Activated naive CD4-positive, alpha-beta T cell treated with anti-CD3 and anti-CD28 coated beads for 36 hours (primary cell): ENCODE measurements at regions not wholly inside any gene's neighbourhood (a gene's known extent, or its start where the extent isn't known, plus 50 kb on each side); places are given as distances from the start of the nearest gene placed in this dataset.
"Not testable (repeated sequence)": the region's sequence is repeated elsewhere in the genome, so short reads cannot be mapped to it uniquely, and the experiment has no call there.

Source experiments
- CTCF ChIA-PET: fragments of 350-600 bp; sonication (Branson Sonifier 250); formaldehyde crosslinking; loops from one replicate; lab custom pipeline; 2021; ENCODE audit warnings: antibody characterized with exemption; lab: Charles Lee
- DNase-seq: peaks from one replicate; pipeline ENCODE4 v3.0.0-alpha.2; 2020
- H3K27ac Mint-ChIP-seq: one replicate; pipeline ENCODE4 v1.8.0; 2021; ENCODE audit warnings: mild to moderate bottlenecking, mixed read lengths
- H3K27me3 Mint-ChIP-seq: one replicate; pipeline ENCODE4 v1.8.0; 2021; ENCODE audit warnings: low read depth, mixed read lengths
- H3K36me3 Mint-ChIP-seq: one replicate; pipeline ENCODE4 v1.8.0; 2021; ENCODE audit warnings: low read depth, mixed read lengths
- H3K4me1 Mint-ChIP-seq: one replicate; pipeline ENCODE4 v1.8.0; 2021; ENCODE audit warnings: low read depth, mixed read lengths
- H3K4me3 Mint-ChIP-seq: one replicate; pipeline ENCODE4 v1.8.0; 2021; ENCODE audit warnings: mild to moderate bottlenecking, moderate library complexity, mixed read lengths
- H3K9me3 Mint-ChIP-seq: one replicate; pipeline ENCODE4 v1.8.0; 2021; ENCODE audit warnings: mixed read lengths
- intact Hi-C: fragments of 100-400 bp; cut with micrococcal nuclease; formaldehyde crosslinking; loops from one replicate; pipeline ENCODE4 v1.15.1; 2023

DNA sequence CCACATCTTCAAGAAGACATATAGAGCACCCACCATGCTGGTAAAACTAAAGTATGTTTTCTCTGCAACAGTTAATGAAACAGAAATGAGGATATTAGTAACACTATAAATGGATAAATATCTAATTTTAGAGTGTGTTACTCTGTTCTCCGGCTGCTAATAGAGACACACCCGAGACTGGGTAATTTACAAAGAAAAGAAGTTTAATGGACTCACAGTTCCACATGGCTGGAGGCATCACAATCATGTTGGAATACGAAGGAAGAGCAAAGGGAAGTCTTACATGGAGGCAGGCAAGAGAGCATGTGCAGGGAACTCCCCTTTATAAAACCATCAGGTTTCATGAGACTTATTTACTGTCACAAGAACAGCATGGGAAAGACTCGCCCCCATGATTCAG, 287.2 kb downstream of the SRGAP2C start:
- peaks cover 5% of the 10 kb centered on the region for H3K4me1 Mint-ChIP-seq
- no peaks in the 10 kb centered on the region for H3K27me3 Mint-ChIP-seq
- no peak for DNase-seq
- no peak overlapping the region for H3K4me3 Mint-ChIP-seq
- CTCF ChIA-PET: interaction anchor here (1.1 kb wide), 1 partner anchor 47 kb away, joined by 5 read pairs; no protein-coding TSS in a partner anchor
- H3K36me3 Mint-ChIP-seq: peaks cover 3% of the 10 kb centered on the region
- H3K27ac Mint-ChIP-seq: no peak overlapping the region
- intact Hi-C loops: loop anchor here (2.0 kb wide), 1 partner anchor 15 kb away; no protein-coding TSS in a partner anchor
- H3K9me3 Mint-ChIP-seq: peaks cover 1% of the 10 kb centered on the region

DNA sequence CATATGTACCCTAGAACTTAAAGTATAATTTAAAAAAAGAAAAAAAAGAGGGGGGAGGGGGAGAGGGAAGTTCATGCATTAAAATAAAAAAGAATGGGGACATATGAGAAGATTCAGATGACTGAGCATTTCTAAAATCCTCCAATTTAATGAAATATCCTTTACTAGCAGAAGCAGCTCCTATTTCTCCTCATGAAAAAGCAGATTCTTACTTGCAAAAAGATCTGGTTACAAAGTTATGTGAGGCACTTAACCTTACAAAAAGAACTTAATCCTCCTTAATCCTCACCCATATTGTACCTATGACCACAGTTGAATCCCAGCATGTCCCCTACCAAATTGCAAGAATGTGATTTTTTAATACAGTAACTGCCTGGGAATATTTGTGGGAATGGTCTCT, 298.5 kb downstream of the SRGAP2C start:
- CTCF ChIA-PET: no interaction called here
- Mint-ChIP-seq H3K9me3 (peaks cover 25% of the 10 kb centered on the region), H3K27me3 (no peaks in the 10 kb centered on the region), H3K36me3 (peaks cover 12% of the 10 kb centered on the region), H3K4me1 (peaks cover 23% of the 10 kb centered on the region), H3K4me3 (no peak overlapping the region), H3K27ac (peak overlapping the region; percentile 77)
- no peak for DNase-seq
- intact Hi-C loops: loop anchor here (1.0 kb wide), 1 partner anchor 33 kb away; no protein-coding TSS in a partner anchor

DNA sequence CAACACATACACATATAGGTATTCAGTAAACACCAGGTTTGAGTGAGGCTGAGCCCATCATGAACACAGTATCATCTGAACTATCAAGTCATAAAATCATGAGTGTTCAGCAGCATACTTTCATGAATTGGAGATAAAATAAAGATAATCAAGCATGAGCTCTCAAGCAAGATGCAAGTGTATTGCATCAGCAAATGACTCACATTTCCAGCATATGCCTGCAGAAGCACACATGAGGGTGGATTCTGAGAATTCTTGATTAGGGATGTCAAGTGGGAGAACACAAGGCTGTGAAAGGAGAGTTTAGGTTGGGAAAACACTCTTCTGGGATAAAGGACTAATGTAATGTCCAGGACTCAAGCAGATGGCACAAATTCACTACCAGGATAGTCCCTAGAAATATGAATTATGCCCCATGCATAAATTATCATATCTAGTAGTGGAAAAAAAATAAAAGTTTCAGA, 299.2 kb downstream of the SRGAP2C start:
- peak; percentile 43 for DNase-seq
- H3K27me3 Mint-ChIP-seq: no peaks in the 10 kb centered on the region
- intact Hi-C loops: loop anchor here (1.0 kb wide), 1 partner anchor 32 kb away; no protein-coding TSS in a partner anchor
- H3K4me3 Mint-ChIP-seq: no peak overlapping the region
- CTCF ChIA-PET: no interaction called here
- peaks cover 21% of the 10 kb centered on the region for H3K9me3 Mint-ChIP-seq
- H3K36me3 Mint-ChIP-seq: peaks cover 10% of the 10 kb centered on the region
- H3K27ac Mint-ChIP-seq: peak overlapping the region; percentile 77
- H3K4me1 Mint-ChIP-seq: peaks cover 23% of the 10 kb centered on the region

DNA sequence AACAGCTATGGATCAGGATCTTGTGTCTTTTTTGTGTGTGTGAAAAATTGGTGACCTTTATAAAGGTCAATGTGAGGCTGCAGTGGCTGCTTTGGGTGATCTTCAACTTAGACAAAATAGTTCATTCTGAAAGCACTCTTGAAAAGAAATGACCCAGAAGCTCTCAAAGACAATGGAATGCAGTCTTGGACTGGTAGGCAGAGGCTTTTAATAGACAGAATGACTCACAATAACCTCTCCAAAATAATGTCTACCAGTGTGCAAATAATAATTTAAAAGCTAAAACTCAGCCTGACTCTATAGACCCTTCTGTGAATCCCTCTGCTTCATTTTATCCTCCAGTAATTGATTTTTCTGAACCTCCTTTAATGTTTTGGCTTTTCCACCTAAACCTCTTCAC, 310.0 kb downstream of the SRGAP2C start:
- CTCF ChIA-PET, intact Hi-C loops, H3K27me3 Mint-ChIP-seq, H3K9me3 Mint-ChIP-seq, H3K27ac Mint-ChIP-seq, H3K36me3 Mint-ChIP-seq, H3K4me1 Mint-ChIP-seq, H3K4me3 Mint-ChIP-seq, DNase-seq: not testable (repeated sequence)

DNA sequence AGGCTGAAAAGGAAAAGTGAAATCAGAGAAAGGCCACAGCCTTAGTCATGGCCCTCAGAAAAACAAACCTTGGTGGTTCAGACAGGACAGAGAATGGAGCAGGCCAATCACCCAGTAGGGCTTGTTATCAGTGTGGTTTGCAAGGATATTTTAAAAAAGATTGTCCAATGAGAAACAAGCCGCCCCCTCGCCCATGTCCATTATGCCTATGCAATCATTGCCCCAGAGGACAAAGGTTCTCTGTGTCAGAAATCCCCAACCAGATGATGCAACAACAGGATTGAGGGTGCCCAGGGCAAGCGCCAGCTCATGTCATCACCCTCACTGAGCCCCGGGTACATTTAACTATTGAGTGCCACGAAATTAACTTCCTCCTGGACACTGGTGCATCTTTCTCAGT, 326.7 kb downstream of the SRGAP2C start:
- H3K27me3 Mint-ChIP-seq, intact Hi-C loops, H3K4me3 Mint-ChIP-seq, CTCF ChIA-PET, H3K27ac Mint-ChIP-seq: not testable (repeated sequence)
- peaks cover 27% of the 10 kb centered on the region for H3K9me3 Mint-ChIP-seq
- peaks cover 23% of the 10 kb centered on the region for H3K4me1 Mint-ChIP-seq
- peaks cover 16% of the 10 kb centered on the region for H3K36me3 Mint-ChIP-seq
- peak; percentile 9 for DNase-seq

DNA sequence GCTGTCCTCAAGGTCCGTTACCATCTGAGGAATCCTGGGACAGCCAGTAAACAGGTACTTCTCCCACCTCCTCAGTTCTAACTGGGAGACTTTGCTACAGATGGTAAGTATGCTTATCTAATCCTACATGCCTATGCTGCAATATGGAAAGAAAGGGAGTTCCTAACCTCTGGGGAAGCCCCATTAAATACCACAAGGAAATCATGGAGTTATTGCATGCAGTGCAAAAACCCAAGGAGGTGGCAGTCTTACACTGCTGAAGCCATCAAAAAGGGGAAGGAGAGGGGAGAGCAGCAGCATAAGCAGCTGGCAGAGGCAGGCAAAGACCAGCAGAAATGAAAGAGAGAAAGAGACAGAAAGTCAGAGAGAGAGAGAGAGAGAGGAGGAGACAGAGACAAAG, 327.1 kb downstream of the SRGAP2C start:
- CTCF ChIA-PET, intact Hi-C loops, H3K27me3 Mint-ChIP-seq, H3K4me3 Mint-ChIP-seq, DNase-seq: not testable (repeated sequence)
- peak overlapping the region; percentile 8 for H3K27ac Mint-ChIP-seq
- H3K9me3 Mint-ChIP-seq: peaks cover 27% of the 10 kb centered on the region
- peaks cover 16% of the 10 kb centered on the region for H3K36me3 Mint-ChIP-seq
- peaks cover 28% of the 10 kb centered on the region for H3K4me1 Mint-ChIP-seq

- Mint-ChIP-seq H3K4me3 (no peak overlapping the region), H3K9me3 (peaks cover 10% of the 10 kb centered on the region), H3K27me3 (no peaks in the 10 kb centered on the region), H3K4me1 (peaks cover 51% of the 10 kb centered on the region), H3K27ac (no peak overlapping the region), H3K36me3 (peaks cover 2% of the 10 kb centered on the region)
- intact Hi-C loops: no loop called here
- CTCF ChIA-PET: interaction anchor here (0.6 kb wide), 1 partner anchor 1538 kb away, joined by 3 read pairs; no protein-coding TSS in a partner anchor
- no peak for DNase-seq
Observed at GRCh38 chr1:121515235-121515634, 330.5 kb downstream of the SRGAP2C start.

DNA sequence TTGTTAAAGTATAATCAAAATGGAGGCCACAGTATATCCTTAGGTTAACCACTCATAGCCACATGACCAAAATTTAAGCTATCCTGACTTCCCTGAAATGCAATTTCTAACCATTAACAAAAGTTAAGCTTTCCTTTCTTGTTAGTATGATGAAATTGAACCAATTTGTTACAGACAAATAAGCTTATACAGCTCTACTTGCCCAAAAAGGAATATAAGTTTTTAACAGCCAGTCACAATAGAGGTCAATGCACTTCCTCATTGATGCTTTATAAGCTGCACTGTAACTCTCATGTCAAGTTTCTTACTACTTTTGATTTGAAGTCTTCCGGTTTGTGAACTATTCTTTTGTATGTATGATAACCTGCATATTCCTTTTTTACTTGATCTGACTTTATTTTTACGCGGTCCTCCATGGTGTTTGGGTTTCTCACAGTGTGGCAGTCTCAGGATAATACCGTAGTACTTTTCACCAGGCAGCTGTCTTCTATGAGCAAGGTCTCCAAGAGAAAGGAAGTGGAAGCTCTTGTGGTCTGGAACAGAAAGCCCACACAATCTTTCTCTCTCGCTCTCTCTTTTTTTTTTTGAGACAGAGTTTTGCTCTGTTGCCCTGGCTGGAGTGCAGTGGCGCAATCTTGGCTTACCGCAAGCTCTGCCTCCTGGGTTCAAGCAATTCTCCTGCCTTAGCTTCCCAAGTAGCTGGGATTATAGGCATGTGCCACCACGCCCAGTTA, 331.6 kb downstream of the SRGAP2C start:
- peak overlapping the region; percentile 60 for H3K27ac Mint-ChIP-seq
- intact Hi-C loops: loop anchor here (1.0 to 2.0 kb wide), 3 partner anchors 33 to 52 kb away; no protein-coding TSS in a partner anchor
- CTCF ChIA-PET: interaction anchor here (0.8 kb wide), 1 partner anchor 68 kb away, joined by 3 read pairs; no protein-coding TSS in a partner anchor
- peaks cover 2% of the 10 kb centered on the region for H3K36me3 Mint-ChIP-seq
- peak overlapping the region; percentile 29 for H3K4me3 Mint-ChIP-seq
- peaks cover 7% of the 10 kb centered on the region for H3K9me3 Mint-ChIP-seq
- DNase-seq: peak; percentile 48
- H3K27me3 Mint-ChIP-seq: no peaks in the 10 kb centered on the region
- H3K4me1 Mint-ChIP-seq: peaks cover 51% of the 10 kb centered on the region

DNA sequence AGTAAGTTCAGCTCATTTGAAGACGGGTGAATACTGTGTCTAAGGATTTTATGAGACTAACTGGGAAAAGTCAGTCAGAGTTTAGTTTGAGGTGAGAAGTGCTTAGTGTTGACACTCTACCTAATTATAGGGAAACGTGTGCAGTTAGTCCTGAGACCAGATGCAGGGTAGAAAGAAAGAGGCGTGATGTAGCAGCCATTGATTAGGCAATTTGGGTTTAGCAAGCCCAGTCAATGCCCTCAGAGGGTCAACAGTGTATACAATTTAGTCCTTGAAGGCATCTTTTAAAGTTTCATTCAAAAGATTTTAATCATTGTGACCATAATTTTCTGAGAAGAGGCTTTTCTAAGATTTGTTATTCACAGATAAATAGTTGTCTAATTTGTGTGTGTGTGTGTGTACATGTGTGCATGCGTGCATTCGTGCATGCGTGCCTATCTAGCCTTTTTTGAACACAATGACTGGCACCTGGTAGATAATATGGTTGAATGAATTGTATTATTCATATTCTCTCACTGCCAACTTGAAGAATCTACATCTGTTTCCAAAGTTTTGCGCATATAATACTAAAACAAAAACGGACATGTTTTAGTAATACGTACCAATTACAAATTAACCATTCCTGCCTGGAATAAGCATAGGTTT, 332.9 kb downstream of the SRGAP2C start:
- no peak overlapping the region for H3K27ac Mint-ChIP-seq
- no peak for DNase-seq
- H3K27me3 Mint-ChIP-seq: no peaks in the 10 kb centered on the region
- H3K36me3 Mint-ChIP-seq: peaks cover 2% of the 10 kb centered on the region
- H3K9me3 Mint-ChIP-seq: peaks cover 7% of the 10 kb centered on the region
- CTCF ChIA-PET: interaction anchor here (0.8 to 1.1 kb wide), 2 partner anchors 59 to 73 kb away, joined by 3 to 4 read pairs; no protein-coding TSS in a partner anchor
- peak overlapping the region; percentile 89 for H3K4me3 Mint-ChIP-seq
- intact Hi-C loops: loop anchor here (2.0 kb wide), 3 partner anchors 37 to 61 kb away; no protein-coding TSS in a partner anchor
- peaks cover 42% of the 10 kb centered on the region for H3K4me1 Mint-ChIP-seq

GRCh38 chr1:121518726-121519041, 333.9 kb downstream of the SRGAP2C start:
- H3K9me3 Mint-ChIP-seq: peaks cover 5% of the 10 kb centered on the region
- H3K4me3 Mint-ChIP-seq: peak overlapping the region; percentile 89
- peak overlapping the region; percentile 84 for H3K27ac Mint-ChIP-seq
- intact Hi-C loops: loop anchor here (1.0 to 2.0 kb wide), 2 partner anchors 33 to 62 kb away; no protein-coding TSS in a partner anchor
- CTCF ChIA-PET: interaction anchor here (1.1 to 1.3 kb wide), 3 partner anchors 10 to 74 kb away, joined by 3 to 5 read pairs (median 3); no protein-coding TSS in a partner anchor
- no peak for DNase-seq
- peaks cover 2% of the 10 kb centered on the region for H3K36me3 Mint-ChIP-seq
- no peaks in the 10 kb centered on the region for H3K27me3 Mint-ChIP-seq
- H3K4me1 Mint-ChIP-seq: peaks cover 42% of the 10 kb centered on the region

- Mint-ChIP-seq H3K36me3 (peaks cover 2% of the 10 kb centered on the region), H3K27me3 (no peaks in the 10 kb centered on the region), H3K4me3 (peak overlapping the region; percentile 89), H3K27ac (peak overlapping the region; percentile 88), H3K4me1 (peaks cover 42% of the 10 kb centered on the region), H3K9me3 (peaks cover 2% of the 10 kb centered on the region)
- intact Hi-C loops: loop anchor here (1.0 to 2.0 kb wide), 2 partner anchors 32 to 62 kb away; no protein-coding TSS in a partner anchor
- DNase-seq: peak; percentile 91
- CTCF ChIA-PET: interaction anchor here (0.6 to 1.3 kb wide), 5 partner anchors 10 to 75 kb away, joined by 3 to 5 read pairs (median 3); no protein-coding TSS in a partner anchor
Observed at GRCh38 chr1:121519042-121519755, 334.4 kb downstream of the SRGAP2C start.
